ENCODE measurements at regions not wholly inside any gene's neighbourhood (a gene's known extent, or its start where the extent isn't known, plus 50 kb on each side); places are given as distances from the start of the nearest gene placed in this dataset.

DNA sequence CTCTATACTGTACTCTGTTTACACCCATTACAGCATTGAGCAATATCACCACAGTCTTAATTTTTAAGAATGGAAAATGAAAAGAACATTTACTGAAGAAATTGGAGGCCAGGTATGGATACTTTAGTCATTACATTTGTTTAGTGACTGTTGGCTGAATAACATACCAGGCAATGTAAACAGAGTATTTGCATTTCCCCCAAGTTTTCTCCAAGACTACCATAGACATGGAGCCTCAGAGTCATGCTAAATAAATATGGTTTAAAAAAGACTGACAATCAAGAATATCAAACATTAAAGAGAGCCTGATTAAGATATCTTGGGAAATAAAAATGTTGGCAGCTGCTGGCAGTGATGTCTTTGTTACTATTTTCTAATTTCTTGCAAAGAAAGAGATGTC is 136.9 kb upstream of the ADAMTS5 start:
- TF ChIP-seq, protein P1, sequence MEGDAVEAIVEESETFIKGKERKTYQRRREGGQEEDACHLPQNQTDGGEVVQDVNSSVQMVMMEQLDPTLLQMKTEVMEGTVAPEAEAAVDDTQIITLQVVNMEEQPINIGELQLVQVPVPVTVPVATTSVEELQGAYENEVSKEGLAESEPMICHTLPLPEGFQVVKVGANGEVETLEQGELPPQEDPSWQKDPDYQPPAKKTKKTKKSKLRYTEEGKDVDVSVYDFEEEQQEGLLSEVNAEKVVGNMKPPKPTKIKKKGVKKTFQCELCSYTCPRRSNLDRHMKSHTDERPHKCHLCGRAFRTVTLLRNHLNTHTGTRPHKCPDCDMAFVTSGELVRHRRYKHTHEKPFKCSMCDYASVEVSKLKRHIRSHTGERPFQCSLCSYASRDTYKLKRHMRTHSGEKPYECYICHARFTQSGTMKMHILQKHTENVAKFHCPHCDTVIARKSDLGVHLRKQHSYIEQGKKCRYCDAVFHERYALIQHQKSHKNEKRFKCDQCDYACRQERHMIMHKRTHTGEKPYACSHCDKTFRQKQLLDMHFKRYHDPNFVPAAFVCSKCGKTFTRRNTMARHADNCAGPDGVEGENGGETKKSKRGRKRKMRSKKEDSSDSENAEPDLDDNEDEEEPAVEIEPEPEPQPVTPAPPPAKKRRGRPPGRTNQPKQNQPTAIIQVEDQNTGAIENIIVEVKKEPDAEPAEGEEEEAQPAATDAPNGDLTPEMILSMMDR (IDR thresholded peaks at IDR 0.05), result no peak
- TF ChIP-seq EZH2 (IDR thresholded peaks at IDR 0.05), result no peak
